Keratinocyte (primary cell): ENCODE measurements at regions not wholly inside any gene's neighbourhood (a gene's known extent, or its start where the extent isn't known, plus 50 kb on each side); places are given as distances from the start of the nearest gene placed in this dataset.

Source experiments
- DNase-seq: peaks from one replicate; pipeline ENCODE4 v3.0.0-alpha.2; 2011; ENCODE audit warnings: low read depth, missing footprints, low spot score
- FAIRE-seq: peaks from 2 replicates; lab custom pipeline; 2011; peaks lifted over from hg19 to GRCh38; lab: Jason Lieb, UNC
- H2AFZ ChIP-seq: 2 replicates; pipeline ENCODE4 v1.6.0; 2012; ENCODE audit warnings: low read length, control low read depth, inconsistent platforms; ENCODE audit not compliant: control insufficient read depth
- H3K27ac ChIP-seq: 2 replicates; pipeline ENCODE4 v1.5.1; 2011; ENCODE audit warnings: low read length; ENCODE audit not compliant: control insufficient read depth, insufficient read depth
- H3K27me3 ChIP-seq: 3 replicates; pipeline ENCODE4 v1.6.0; 2011; ENCODE audit warnings: low read length; ENCODE audit not compliant: control insufficient read depth, insufficient read depth; ENCODE audit errors: extremely low read depth
- H3K36me3 ChIP-seq, 2 experiments: 2 replicates in 1 of 2; 3 replicates in 1 of 2; pipeline ENCODE4 v1.5.1; 2011; ENCODE audit warnings: low read length in 2 of 2, mild to moderate bottlenecking in 1 of 2; ENCODE audit not compliant: control insufficient read depth in 2 of 2, insufficient read depth in 2 of 2; ENCODE audit errors: extremely low read depth in 1 of 2
- H3K4me1 ChIP-seq: 3 replicates; pipeline ENCODE4 v1.5.1; 2011; ENCODE audit warnings: low read length; ENCODE audit not compliant: control insufficient read depth, insufficient read depth; ENCODE audit errors: extremely low read depth
- H3K4me2 ChIP-seq: 3 replicates; pipeline ENCODE4 v1.6.0; 2011; ENCODE audit warnings: low read depth, low read length; ENCODE audit not compliant: control insufficient read depth, insufficient read depth; ENCODE audit errors: extremely low read depth
- H3K4me3 ChIP-seq, 3 experiments: fragments of 200-600 bp in 1 of 3; sonication (generic) in 1 of 3; 2 replicates in 2 of 3; 3 replicates in 1 of 3; pipeline ENCODE4 v1.5.1; 2011 to 2016; ENCODE audit warnings: low read length in 3 of 3, mild to moderate bottlenecking in 3 of 3, control low read depth in 2 of 3, inconsistent platforms in 1 of 3, low read depth in 1 of 3, mixed read lengths in 1 of 3, mixed run types in 1 of 3, moderate library complexity in 1 of 3; ENCODE audit not compliant: control insufficient read depth in 2 of 3, insufficient read depth in 2 of 3; ENCODE audit errors: extremely low read depth in 1 of 3
- H3K79me2 ChIP-seq: 2 replicates; pipeline ENCODE4 v1.6.0; 2012; ENCODE audit warnings: low read length; ENCODE audit not compliant: control insufficient read depth, insufficient read depth
- H3K9ac ChIP-seq: 3 replicates; pipeline ENCODE4 v1.6.0; 2011; ENCODE audit warnings: low read length; ENCODE audit not compliant: control insufficient read depth, insufficient read depth; ENCODE audit errors: extremely low read depth
- H3K9me1 ChIP-seq: 3 replicates; pipeline ENCODE4 v1.6.0; 2011; ENCODE audit warnings: low read length; ENCODE audit not compliant: control insufficient read depth, insufficient read depth; ENCODE audit errors: extremely low read depth
- H3K9me3 ChIP-seq: 2 replicates; pipeline ENCODE4 v1.5.1; 2012; ENCODE audit warnings: low read depth, low read length; ENCODE audit not compliant: control insufficient read depth
- H4K20me1 ChIP-seq: 3 replicates; pipeline ENCODE4 v1.6.0; 2011; ENCODE audit warnings: low read length; ENCODE audit not compliant: control insufficient read depth, insufficient read depth; ENCODE audit errors: extremely low read depth
- CTCF ChIP-seq, 3 experiments: IDR thresholded peaks in 1 of 3; conservative IDR thresholded peaks in 1 of 3; optimal IDR thresholded peaks in 1 of 3; 2 replicates in 2 of 3; 3 replicates in 1 of 3; pipeline versions ENCODE3 to v1.5.1; 2011; ENCODE audit warnings: low read length in 3 of 3, mild to moderate bottlenecking in 3 of 3, moderate library complexity in 2 of 3, control low read depth in 1 of 3, inconsistent platforms in 1 of 3; ENCODE audit not compliant: insufficient read depth in 2 of 3; ENCODE audit errors: extremely low read depth in 1 of 3
- EZH2 ChIP-seq: IDR thresholded peaks from one replicate; pipeline ENCODE4 v1.6.1; 2012; ENCODE audit warnings: inconsistent platforms, mild to moderate bottlenecking, low read length, moderate library complexity
- dilution Hi-C: fragments of 300-500 bp; cut with MboI; formaldehyde crosslinking; loops from one replicate; pipeline ENCODE4 v1.7.0; 2020; ENCODE audit warnings: low sequenced_read_pairs; ENCODE audit not compliant: extremely low pct_ligation_motif_present

GRCh38 chr10:120392671-120393079 lies 64.4 kb upstream of the PLPP4 start:
- Histone ChIP-seq H3K9me3 (no peaks in the 10 kb centered on the region), H3K9me1 (no peaks in the 10 kb centered on the region), H3K9ac (no peak overlapping the region), H3K4me3 (no peak overlapping the region), H2AFZ (no peak overlapping the region), H3K27ac (no peak overlapping the region), H3K36me3 (no peaks in the 10 kb centered on the region), H3K4me2 (no peak overlapping the region), H3K4me1 (peaks cover 5% of the 10 kb centered on the region), H4K20me1 (no peaks in the 10 kb centered on the region), H3K27me3 (no peaks in the 10 kb centered on the region), H3K79me2 (no peaks in the 10 kb centered on the region)
- FAIRE-seq (no peak), DNase-seq (no peak)
- dilution Hi-C loops = no loop called here
- TF ChIP-seq CTCF (optimal IDR thresholded peaks at IDR 0.05 in 1 of 3, IDR thresholded peaks at IDR 0.05 in 1 of 3, conservative IDR thresholded peaks at IDR 0.05 in 1 of 3; ENCODE audit: extremely low read depth in 1 of 3, insufficient read depth in 2 of 3, low read length in 3 of 3) = no peak
- TF ChIP-seq EZH2 = no peak

- Histone ChIP-seq H3K9me3 (no peaks in the 10 kb centered on the region), H4K20me1 (no peaks in the 10 kb centered on the region), H3K27me3 (no peaks in the 10 kb centered on the region), H3K27ac (no peak overlapping the region), H3K79me2 (no peaks in the 10 kb centered on the region), H3K4me1 (peaks cover 5% of the 10 kb centered on the region), H3K9ac (no peak overlapping the region), H3K9me1 (no peaks in the 10 kb centered on the region), H2AFZ (no peak overlapping the region), H3K4me2 (no peak overlapping the region), H3K36me3 (no peaks in the 10 kb centered on the region), H3K4me3 (no peak overlapping the region)
- no peak for TF ChIP-seq EZH2
- no peak for TF ChIP-seq CTCF (optimal IDR thresholded peaks at IDR 0.05 in 1 of 3, IDR thresholded peaks at IDR 0.05 in 1 of 3, conservative IDR thresholded peaks at IDR 0.05 in 1 of 3; ENCODE audit: extremely low read depth in 1 of 3, insufficient read depth in 2 of 3, low read length in 3 of 3)
- DNase-seq (no peak), FAIRE-seq (no peak)
- dilution Hi-C loops = no loop called here
Observed at GRCh38 chr10:120394446-120394845, 62.6 kb upstream of the PLPP4 start.
